H9 (cell line): ENCODE measurements at regions not wholly inside any gene's neighbourhood (a gene's known extent, or its start where the extent isn't known, plus 50 kb on each side); places are given as distances from the start of the nearest gene placed in this dataset.

Experiments used
- DNase-seq: peaks from one replicate; pipeline ENCODE4 v3.0.0-alpha.2; 2017
- H2AFZ ChIP-seq: one replicate; pipeline ENCODE4 v1.6.1; 2013; ENCODE audit warnings: mild to moderate bottlenecking, low read length, control low read depth, moderate library complexity
- H2AK5ac ChIP-seq: 2 replicates; pipeline ENCODE4 v1.6.1; 2013; ENCODE audit warnings: low read length, control low read depth, mixed read lengths; ENCODE audit not compliant: insufficient read length
- H2BK120ac ChIP-seq: one replicate; pipeline ENCODE4 v1.6.1; 2013; ENCODE audit warnings: low read depth, mild to moderate bottlenecking, low read length, control low read depth, inconsistent platforms; ENCODE audit not compliant: poor library complexity, severe bottlenecking
- H2BK12ac ChIP-seq: 2 replicates; pipeline ENCODE4 v1.6.1; 2013; ENCODE audit warnings: low read length, control low read depth, mixed read lengths, low read depth; ENCODE audit not compliant: insufficient read length
- H2BK15ac ChIP-seq: 2 replicates; pipeline ENCODE4 v1.6.1; 2013; ENCODE audit warnings: low read depth, low read length, control low read depth
- H2BK20ac ChIP-seq: one replicate; pipeline ENCODE4 v1.6.1; 2013; ENCODE audit warnings: low read depth, mild to moderate bottlenecking, low read length, control low read depth, inconsistent platforms; ENCODE audit not compliant: poor library complexity, severe bottlenecking
- H2BK5ac ChIP-seq: 2 replicates; pipeline ENCODE4 v1.6.1; 2013; ENCODE audit warnings: low read length, control low read depth, mixed read lengths; ENCODE audit not compliant: insufficient read length
- H3K14ac ChIP-seq: 2 replicates; pipeline ENCODE4 v1.6.1; 2013; ENCODE audit warnings: low read length, control low read depth; ENCODE audit not compliant: insufficient read depth
- H3K18ac ChIP-seq: 2 replicates; pipeline ENCODE4 v1.6.1; 2013; ENCODE audit warnings: low read depth, mild to moderate bottlenecking, mixed read lengths, low read length, control low read depth; ENCODE audit not compliant: insufficient read length
- H3K23ac ChIP-seq: 2 replicates; pipeline ENCODE4 v1.6.1; 2013; ENCODE audit warnings: low read length, control low read depth, mixed read lengths, low read depth; ENCODE audit not compliant: insufficient read length
- H3K23me2 ChIP-seq: 2 replicates; pipeline ENCODE4 v1.6.1; 2013; ENCODE audit warnings: low read depth, mild to moderate bottlenecking, mixed read lengths, low read length, control low read depth; ENCODE audit not compliant: insufficient read length, poor library complexity, severe bottlenecking
- H3K27ac ChIP-seq: 2 replicates; pipeline ENCODE4 v1.5.1; 2013; ENCODE audit warnings: low read length, control low read depth, mixed read lengths, low read depth; ENCODE audit not compliant: insufficient read length
- H3K27me3 ChIP-seq: 2 replicates; pipeline ENCODE4 v1.6.1; 2013; ENCODE audit warnings: low read length, control low read depth, inconsistent platforms; ENCODE audit not compliant: insufficient read depth
- H3K4ac ChIP-seq: 2 replicates; pipeline ENCODE4 v1.6.1; 2013; ENCODE audit warnings: low read depth, mild to moderate bottlenecking, control low read depth, inconsistent platforms, low read length, moderate library complexity
- H3K4me1 ChIP-seq: 2 replicates; pipeline ENCODE4 v1.6.1; 2013; ENCODE audit warnings: low read length, control low read depth, inconsistent platforms; ENCODE audit not compliant: insufficient read depth
- H3K4me2 ChIP-seq: 2 replicates; pipeline ENCODE4 v1.6.1; 2013; ENCODE audit warnings: low read length, control low read depth, mixed read lengths; ENCODE audit not compliant: insufficient read length, insufficient read depth
- H3K56ac ChIP-seq: 2 replicates; pipeline ENCODE4 v1.6.1; 2013; ENCODE audit warnings: low read depth, mild to moderate bottlenecking, mixed read lengths, low read length, control low read depth; ENCODE audit not compliant: insufficient read length
- H3K79me1 ChIP-seq: 2 replicates; pipeline ENCODE4 v1.6.1; 2013; ENCODE audit warnings: low read depth, mild to moderate bottlenecking, moderate library complexity, low read length, control low read depth, inconsistent platforms; ENCODE audit not compliant: insufficient read depth, poor library complexity, severe bottlenecking
- H3K79me2 ChIP-seq: 2 replicates; pipeline ENCODE4 v1.6.1; 2013; ENCODE audit warnings: low read length, control low read depth, inconsistent platforms; ENCODE audit not compliant: insufficient read depth
- H3K9ac ChIP-seq: 2 replicates; pipeline ENCODE4 v1.6.1; 2013; ENCODE audit warnings: low read length, control low read depth, mixed read lengths; ENCODE audit not compliant: insufficient read length; ENCODE audit errors: extremely low read depth
- H3K9me3 ChIP-seq: one replicate; pipeline ENCODE4 v1.6.1; 2013; ENCODE audit warnings: low read depth, low read length, inconsistent platforms; ENCODE audit not compliant: control insufficient read depth
- H3T11ph ChIP-seq: one replicate; pipeline ENCODE4 v1.6.1; 2013; ENCODE audit warnings: mild to moderate bottlenecking, low read length, control low read depth, inconsistent platforms
- H4K20me1 ChIP-seq: one replicate; pipeline ENCODE4 v1.6.1; 2013; ENCODE audit not compliant: control insufficient read depth, insufficient read length, insufficient read depth
- H4K5ac ChIP-seq: 2 replicates; pipeline ENCODE4 v1.6.1; 2013; ENCODE audit warnings: low read depth, mild to moderate bottlenecking, mixed read lengths, low read length, control low read depth; ENCODE audit not compliant: insufficient read length
- H4K8ac ChIP-seq: replicated peaks from 2 replicates; pipeline ENCODE4 v1.6.1; 2013; ENCODE audit warnings: low read length, control low read depth, mixed read lengths, low read depth; ENCODE audit not compliant: insufficient read length
- H4K91ac ChIP-seq: 2 replicates; pipeline ENCODE4 v1.6.1; 2013; ENCODE audit warnings: low read depth, mild to moderate bottlenecking, moderate library complexity, mixed read lengths, low read length, control low read depth; ENCODE audit not compliant: insufficient read length
- H3K27ac Mint-ChIP-seq, 3 experiments: 2 replicates in 2 of 3; 3 replicates in 1 of 3; pipeline ENCODE4 v1.8.0; 2020 to 2021; ENCODE audit warnings: mixed read lengths in 3 of 3, mild to moderate bottlenecking in 1 of 3, moderate library complexity in 1 of 3
- H3K27me3 Mint-ChIP-seq: 2 replicates; pipeline ENCODE4 v1.8.0; 2021; ENCODE audit warnings: low read depth, mild to moderate bottlenecking, moderate library complexity, mixed read lengths
- H3K36me3 Mint-ChIP-seq, 3 experiments: 2 replicates in 2 of 3; 3 replicates in 1 of 3; pipeline ENCODE4 v1.8.0; 2020 to 2021; ENCODE audit warnings: low read depth in 3 of 3, mixed read lengths in 3 of 3; ENCODE audit not compliant: insufficient read depth in 1 of 3
- H3K4me1 Mint-ChIP-seq, 2 experiments: 2 replicates each; pipeline ENCODE4 v1.8.0; 2020; ENCODE audit warnings: mixed read lengths in 2 of 2
- H3K4me3 Mint-ChIP-seq, 2 experiments: 2 replicates in 1 of 2; 3 replicates in 1 of 2; pipeline ENCODE4 v1.8.0; 2020 to 2021; ENCODE audit warnings: mild to moderate bottlenecking in 2 of 2, mixed read lengths in 2 of 2, moderate library complexity in 1 of 2
- H3K9me3 Mint-ChIP-seq, 2 experiments: 2 replicates in 1 of 2; 3 replicates in 1 of 2; pipeline ENCODE4 v1.8.0; 2020; ENCODE audit warnings: mild to moderate bottlenecking in 2 of 2, mixed read lengths in 2 of 2, moderate library complexity in 1 of 2
- WGBS: extraction: QIAGEN DNeasy Blood & Tissue Kit; methylation state at CpG from one replicate; pipeline ENCODE4 v1.1.7; 2013; ENCODE audit warnings: missing lambda C conversion rate, low lambda C conversion rate, mixed read lengths; ENCODE audit not compliant: insufficient read length; ENCODE audit errors: extremely low coverage; 5-methylcytosine and 5-hydroxymethylcytosine counted together
- TF ChIP-seq, protein P1 (sequence below): fragments of 200-600 bp; sonication (generic); conservative IDR thresholded peaks from 3 replicates; pipeline ENCODE4 v1.8.0; 2021; ENCODE audit warnings: antibody characterized with exemption, mild to moderate bottlenecking

- H3K27ac ChIP-seq, result no peak overlapping the region
Measured at GRCh38 chr14:76971549-76971948, 57.0 kb downstream of the IRF2BPL start.

More at GRCh38 chr14:76971549-76971948, 57.0 kb downstream of the IRF2BPL start:
- H2BK15ac ChIP-seq, result no peak overlapping the region
- no peak for DNase-seq
- H3K9ac ChIP-seq, result no peak overlapping the region
- H3K18ac ChIP-seq, result no peak overlapping the region
- no peaks in the 10 kb centered on the region; the same call in 1 of the 2 replicates for H3K4me1 ChIP-seq
- H3K4me2 ChIP-seq, result no peak overlapping the region
- no peak overlapping the region for H3K14ac ChIP-seq
- H2BK5ac ChIP-seq, result no peak overlapping the region
- no peak overlapping the region for H4K8ac ChIP-seq
- H3K4ac ChIP-seq, result no peak overlapping the region
- Mint-ChIP-seq H3K9me3 (no peaks in the 10 kb centered on the region; a peak in 1 of 5 replicates), H3K27ac (peak overlapping the region in 1 of 3 experiments; percentile 46; a peak in 1 of 7 replicates), H3K4me3 (no peak overlapping the region), H3K36me3 (no peaks in the 10 kb centered on the region), H3K4me1 (peaks cover 27 to 42% of the 10 kb centered on the region in 2 experiments), H3K27me3 (no peaks in the 10 kb centered on the region)
- no peaks in the 10 kb centered on the region for H3K9me3 ChIP-seq
- H2BK12ac ChIP-seq, result no peak overlapping the region
- no CpG with 5 or more reads among the region's 6 CpGs for WGBS
- no peak overlapping the region for H3T11ph ChIP-seq
- no peak overlapping the region for H2AK5ac ChIP-seq
- H3K27me3 ChIP-seq, result no peaks in the 10 kb centered on the region
- H4K91ac ChIP-seq, result no peak overlapping the region
- TF ChIP-seq, protein P1, sequence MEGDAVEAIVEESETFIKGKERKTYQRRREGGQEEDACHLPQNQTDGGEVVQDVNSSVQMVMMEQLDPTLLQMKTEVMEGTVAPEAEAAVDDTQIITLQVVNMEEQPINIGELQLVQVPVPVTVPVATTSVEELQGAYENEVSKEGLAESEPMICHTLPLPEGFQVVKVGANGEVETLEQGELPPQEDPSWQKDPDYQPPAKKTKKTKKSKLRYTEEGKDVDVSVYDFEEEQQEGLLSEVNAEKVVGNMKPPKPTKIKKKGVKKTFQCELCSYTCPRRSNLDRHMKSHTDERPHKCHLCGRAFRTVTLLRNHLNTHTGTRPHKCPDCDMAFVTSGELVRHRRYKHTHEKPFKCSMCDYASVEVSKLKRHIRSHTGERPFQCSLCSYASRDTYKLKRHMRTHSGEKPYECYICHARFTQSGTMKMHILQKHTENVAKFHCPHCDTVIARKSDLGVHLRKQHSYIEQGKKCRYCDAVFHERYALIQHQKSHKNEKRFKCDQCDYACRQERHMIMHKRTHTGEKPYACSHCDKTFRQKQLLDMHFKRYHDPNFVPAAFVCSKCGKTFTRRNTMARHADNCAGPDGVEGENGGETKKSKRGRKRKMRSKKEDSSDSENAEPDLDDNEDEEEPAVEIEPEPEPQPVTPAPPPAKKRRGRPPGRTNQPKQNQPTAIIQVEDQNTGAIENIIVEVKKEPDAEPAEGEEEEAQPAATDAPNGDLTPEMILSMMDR, result no peak
- H3K79me1 ChIP-seq, result no peaks in the 10 kb centered on the region
- no peak overlapping the region for H2AFZ ChIP-seq
- no peaks in the 10 kb centered on the region for H3K23me2 ChIP-seq
- H2BK120ac ChIP-seq, result no peak overlapping the region
- H4K5ac ChIP-seq, result no peak overlapping the region
- H3K56ac ChIP-seq, result no peak overlapping the region
- no peaks in the 10 kb centered on the region for H3K79me2 ChIP-seq
- H2BK20ac ChIP-seq, result no peak overlapping the region
- no peak overlapping the region for H3K23ac ChIP-seq
- H4K20me1 ChIP-seq, result no peaks in the 10 kb centered on the region
